Inferior parietal cortex (tissue), 1 donor: ENCODE measurements at regions not wholly inside any gene's neighbourhood (a gene's known extent, or its start where the extent isn't known, plus 50 kb on each side); places are given as distances from the start of the nearest gene placed in this dataset.
A peak's percentile ranks its signal among the peaks of the same experiment; 100 is the strongest.
"Not testable (repeated sequence)": the region's sequence is repeated elsewhere in the genome, so short reads cannot be mapped to it uniquely, and the experiment has no call there.

ENCODE experiments used
- DNase-seq: peaks from one replicate; pipeline ENCODE4 v3.0.0-alpha.2; 2016; ENCODE audit errors: extremely low spot score

DNA sequence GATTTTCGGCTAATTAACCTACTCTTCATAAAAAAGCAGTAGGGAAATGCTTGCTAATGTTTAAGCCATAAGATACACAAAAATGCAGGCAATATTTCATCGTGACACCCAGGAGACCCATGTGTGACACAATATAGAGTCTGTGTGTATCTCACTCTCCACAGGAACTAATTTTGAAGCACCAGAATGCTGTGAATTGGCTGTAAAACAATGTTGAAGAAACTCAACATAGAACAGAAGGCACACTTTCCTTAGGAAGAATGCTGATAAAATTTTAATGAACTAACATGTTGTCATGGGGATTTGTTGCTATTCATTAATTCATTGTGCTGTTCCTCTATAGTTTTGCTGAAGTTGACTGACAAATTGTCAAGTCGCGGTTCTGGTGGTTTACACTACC is 249.4 kb upstream of the TFAP2D start:
- DNase-seq, result no peak

DNA sequence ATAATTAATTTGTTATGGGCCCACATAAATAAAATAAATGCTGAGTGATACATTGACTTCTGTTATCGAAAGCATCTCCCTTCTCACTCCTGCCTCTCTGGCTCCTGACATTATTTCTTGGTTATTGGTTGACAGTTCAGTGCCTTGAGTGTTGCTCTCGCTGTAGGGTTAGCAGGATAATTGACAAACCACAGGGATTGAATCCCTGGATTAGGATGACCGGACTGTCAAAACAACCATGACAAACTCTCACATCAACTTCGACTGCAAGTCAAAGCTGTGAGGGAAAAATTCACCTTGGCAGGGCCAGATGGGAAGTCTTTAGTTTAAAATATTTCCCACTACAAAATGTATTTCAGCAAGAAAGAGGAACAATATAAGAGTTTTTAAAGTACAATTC is 245.4 kb upstream of the TFAP2D start:
- no peak for DNase-seq

DNA sequence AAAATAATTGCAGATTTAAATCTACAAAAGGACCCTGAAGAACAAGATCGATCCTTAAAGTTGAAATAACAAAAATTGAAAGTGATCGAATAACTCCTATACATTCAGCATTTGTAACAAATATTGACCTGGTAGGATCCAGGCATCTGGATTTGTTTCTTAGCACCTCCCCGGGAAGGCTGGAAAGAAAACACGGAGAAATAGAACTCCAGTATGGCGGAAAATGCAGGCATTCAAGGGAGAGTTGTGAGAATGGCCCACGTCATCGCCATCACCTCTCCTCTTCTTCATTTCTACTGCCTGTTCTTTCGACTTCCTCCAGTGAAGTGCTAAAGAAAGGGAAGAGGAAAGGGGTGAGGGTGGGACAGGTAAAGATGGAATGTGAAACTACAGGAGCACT is 242.3 kb upstream of the TFAP2D start:
- DNase-seq, result no peak

DNA sequence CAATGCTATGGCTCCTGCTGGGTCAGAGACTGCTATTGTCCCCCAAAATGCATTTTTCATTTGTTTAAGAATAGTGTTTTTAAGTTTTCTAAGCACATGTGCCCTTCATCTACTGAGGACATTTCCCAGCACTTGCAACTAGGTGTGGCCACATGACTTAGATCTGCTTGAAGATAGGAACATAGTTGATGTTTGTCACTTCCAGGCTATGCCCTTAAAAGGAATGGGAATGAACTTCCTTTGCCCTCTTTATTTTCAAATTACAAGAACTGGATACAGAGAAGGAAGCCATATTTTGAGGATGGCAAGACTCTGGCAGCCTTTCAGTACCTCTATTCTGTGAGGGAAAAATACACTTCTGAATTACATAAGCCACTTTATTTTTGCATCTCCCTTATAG is 203.0 kb upstream of the TFAP2D start:
- no peak for DNase-seq

DNA sequence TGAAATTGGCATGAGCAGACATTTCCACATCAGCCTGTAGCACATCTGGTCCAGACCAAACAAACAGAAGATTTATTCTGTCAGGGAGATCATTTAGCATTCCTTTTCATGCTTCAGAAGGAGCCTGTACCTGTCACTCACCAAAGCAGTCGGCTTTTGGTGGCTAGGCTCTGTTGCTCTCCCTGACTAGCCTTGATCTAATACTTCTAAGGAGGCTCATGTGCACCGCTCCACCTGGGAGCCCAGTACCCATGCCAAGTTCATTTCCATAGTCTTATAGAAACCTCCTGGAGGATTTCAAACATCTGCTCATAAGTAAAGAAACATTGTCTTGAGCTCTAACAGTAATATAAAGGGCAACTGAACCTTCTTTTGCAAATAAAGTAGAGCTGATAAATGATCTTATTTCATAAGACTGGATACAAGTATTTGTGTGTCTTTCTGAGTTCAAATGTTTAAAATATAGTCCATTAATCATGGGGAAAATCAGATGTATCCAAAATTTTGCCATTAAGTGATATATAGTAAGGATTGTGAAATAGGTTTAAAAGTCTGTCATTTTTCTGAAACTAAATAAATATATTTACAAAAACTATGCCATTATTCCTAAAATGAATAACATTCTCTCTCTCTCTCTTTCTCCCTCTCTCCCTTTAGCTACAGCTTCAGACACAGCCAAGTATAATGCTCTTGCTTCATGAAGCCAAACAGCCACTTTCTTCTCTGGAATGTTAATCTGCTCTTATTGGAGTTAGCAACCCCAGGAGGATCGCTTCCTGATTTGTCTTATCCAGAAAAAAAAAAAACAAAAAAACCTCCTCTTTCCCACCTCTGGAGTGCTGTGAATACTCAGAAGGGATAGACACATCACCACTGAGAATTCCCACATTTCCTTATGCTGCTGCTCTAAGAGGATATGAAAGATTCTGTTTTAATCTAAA is 192.7 kb upstream of the TFAP2D start:
- DNase-seq, result no peak

DNA sequence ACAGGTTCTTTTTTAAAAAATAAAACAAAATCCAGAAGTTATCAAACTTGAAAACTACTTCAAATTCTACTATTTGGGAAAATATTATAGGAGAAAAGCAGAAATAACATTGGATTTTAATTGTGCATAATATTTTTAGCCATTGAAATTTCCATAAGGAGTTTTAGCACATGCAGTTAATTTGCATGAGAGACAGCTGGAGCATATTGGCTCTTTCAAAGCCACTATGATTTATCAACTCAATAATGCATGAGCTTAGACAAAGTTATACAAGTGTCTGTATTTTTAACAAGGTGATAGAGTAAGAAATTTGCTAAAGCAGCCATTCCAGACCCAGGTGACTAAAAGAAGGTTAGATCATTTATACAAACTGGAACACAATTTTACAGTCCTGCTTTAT is 189.0 kb upstream of the TFAP2D start:
- DNase-seq, result no peak

DNA sequence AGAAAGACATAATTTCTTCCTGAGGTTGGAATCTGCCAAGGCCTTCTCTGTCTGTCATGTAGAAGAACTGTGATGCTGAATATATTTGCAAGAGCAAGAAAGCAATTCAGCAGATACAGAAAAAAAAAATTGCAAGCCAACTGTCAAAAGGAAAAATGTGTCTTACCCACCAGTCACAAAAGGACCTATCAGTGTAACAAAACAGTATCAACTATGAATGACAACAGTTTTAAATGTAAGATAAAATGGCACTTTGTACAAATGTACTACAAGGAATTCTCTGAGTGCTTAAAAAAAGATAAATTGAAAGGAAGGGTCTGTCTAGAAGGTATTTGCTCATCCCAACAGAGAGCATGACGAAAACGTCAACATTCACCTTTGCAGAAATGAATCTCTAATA is 185.3 kb upstream of the TFAP2D start:
- no peak for DNase-seq

DNA sequence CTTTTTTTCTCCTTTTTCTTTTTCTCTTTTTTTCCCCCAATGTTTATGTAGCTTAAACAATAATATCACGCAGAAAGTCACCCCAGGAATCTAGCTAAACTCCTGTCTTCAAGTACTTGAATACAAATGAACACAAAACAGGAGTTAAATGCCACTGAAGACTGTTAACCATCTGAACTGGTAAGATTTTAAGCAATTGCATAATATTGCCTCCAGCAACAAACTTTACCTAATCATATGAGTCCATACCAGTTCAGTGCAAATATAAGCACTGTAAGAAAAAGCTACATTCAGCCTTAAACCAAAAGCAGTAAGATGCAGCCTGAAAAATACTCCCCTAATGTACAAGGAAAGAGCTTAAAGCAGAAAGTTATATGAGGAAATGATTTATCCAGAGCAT is 173.9 kb upstream of the TFAP2D start:
- DNase-seq, result no peak

DNA sequence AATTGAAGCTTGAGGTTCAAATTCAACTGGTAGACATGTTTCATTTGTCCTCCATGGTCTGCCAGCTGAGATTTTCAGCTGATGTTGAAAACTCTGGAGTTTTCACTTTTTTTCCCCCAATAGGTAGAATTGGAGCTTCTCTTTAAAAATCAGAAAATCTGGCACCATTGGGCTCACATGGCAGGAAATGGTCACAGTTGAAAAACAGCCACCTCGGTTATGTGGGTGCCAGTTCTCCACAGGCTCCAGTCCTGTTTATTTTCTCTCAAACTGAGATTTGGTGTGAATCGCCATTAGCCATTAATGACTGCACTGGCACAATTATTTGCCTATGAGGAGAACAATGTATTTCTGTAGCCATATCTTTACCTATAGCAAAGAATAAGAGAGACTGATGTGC is 171.4 kb upstream of the TFAP2D start:
- no peak for DNase-seq

DNA sequence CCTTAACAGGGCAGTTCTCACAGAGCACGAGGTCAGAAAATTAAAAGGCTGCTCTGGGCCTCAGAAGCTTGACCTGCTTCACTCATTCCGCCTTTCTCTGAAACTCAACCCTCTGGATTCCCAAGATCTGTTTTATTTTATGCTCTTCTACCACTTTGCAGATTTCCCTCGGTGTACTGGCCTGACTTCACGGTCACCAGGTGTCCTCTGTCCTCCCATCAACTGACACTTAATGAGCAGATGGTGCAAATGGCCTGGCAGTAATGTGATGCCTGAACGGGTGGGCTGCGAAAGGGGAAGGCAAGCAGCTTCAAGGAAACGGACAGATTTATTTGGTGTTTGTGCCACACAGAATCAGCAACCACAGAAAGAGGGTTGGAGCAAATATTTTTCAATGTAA is 169.7 kb upstream of the TFAP2D start:
- DNase-seq, result no peak

DNA sequence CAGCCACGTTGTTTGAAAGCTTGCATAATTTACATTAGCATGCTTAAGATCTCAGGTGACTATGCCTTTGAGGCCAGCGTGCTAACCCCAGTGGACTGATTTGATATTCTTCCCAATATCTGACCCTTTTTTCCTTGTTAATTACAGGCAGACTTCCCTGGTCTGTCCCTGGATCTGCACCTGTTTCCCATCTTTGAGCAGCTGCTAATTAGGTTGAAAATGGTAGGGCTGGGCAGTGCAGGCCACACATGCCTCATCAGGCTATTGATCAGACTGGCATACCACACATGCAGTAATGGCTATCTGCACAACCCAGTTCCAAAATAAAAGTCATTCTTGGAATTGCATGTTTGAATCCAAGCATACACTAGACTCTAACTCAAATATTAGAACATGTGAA is 164.3 kb upstream of the TFAP2D start:
- DNase-seq, result no peak

DNA sequence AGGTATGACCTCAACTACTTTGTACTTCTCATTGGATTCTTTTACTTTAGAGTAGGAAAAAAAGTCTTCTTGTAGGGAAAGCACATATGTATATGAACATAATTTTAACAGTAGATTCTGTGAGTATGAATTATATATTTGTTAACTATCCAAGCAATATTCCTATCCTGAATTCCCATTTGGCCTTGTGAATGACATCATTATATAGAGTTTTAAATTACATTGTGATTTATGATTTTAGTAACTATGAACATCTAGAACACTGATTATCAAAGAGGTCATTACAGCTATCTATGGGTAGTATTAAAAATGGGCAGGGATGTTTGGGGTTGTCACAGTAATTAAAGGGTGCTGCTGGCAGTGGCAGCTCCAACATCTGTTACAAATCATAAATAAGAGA is 163.9 kb upstream of the TFAP2D start:
- DNase-seq, result no peak

DNA sequence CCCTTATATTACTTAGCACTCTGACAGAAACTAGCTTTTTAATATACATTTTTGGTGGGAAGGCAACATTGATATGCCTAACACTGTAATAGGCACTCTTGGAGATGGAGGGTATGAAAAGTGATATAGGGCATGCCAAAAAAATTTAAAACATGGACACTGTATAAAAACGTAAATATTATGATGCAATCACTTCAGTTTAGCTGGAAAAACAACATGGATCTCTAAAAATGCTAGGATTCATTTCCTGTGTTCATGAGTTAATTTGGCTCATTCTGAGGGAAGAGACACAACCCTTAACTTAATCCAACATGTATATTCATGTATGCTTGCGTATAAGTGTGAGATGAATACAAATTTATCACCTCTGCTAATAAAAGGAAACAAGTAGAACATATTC is 157.3 kb upstream of the TFAP2D start:
- DNase-seq, result no peak

DNA sequence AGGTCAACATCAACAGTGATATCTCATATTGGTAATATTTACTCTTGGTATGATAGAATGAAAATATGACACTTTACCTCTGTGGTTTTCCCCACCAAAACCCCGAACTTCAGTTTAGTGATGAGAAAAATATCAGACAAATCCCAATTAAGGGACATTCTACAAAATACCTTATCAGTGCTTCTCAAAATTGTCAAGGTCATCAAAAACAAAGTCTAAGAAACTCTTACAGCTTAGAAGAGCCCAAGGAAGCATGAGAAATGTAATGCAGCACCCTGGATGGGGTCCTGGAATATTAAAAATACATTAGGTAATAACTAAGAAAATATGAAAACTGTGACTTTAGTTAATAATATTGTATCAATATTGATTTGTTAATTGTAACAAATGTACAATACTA is 148.3 kb upstream of the TFAP2D start:
- no peak for DNase-seq

DNA sequence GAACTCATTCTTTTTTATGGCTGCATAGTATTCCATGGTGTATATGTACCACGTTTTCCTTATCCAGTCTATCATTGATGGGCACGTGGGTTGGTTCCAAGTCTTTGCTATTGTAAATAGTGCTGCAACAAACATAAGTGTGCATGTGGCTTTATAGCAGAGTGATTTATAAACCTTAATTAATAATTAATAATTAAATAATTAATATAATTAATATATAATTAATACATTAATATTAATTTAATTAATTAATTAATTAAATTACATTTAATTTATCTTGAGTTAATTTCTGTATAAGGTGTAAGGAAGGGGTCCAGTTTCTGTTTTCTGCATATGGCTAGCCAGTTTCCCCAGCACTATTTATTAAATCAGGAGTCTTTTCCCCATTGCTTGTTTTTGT is 142.1 kb upstream of the TFAP2D start:
- DNase-seq, result not testable (repeated sequence)

DNA sequence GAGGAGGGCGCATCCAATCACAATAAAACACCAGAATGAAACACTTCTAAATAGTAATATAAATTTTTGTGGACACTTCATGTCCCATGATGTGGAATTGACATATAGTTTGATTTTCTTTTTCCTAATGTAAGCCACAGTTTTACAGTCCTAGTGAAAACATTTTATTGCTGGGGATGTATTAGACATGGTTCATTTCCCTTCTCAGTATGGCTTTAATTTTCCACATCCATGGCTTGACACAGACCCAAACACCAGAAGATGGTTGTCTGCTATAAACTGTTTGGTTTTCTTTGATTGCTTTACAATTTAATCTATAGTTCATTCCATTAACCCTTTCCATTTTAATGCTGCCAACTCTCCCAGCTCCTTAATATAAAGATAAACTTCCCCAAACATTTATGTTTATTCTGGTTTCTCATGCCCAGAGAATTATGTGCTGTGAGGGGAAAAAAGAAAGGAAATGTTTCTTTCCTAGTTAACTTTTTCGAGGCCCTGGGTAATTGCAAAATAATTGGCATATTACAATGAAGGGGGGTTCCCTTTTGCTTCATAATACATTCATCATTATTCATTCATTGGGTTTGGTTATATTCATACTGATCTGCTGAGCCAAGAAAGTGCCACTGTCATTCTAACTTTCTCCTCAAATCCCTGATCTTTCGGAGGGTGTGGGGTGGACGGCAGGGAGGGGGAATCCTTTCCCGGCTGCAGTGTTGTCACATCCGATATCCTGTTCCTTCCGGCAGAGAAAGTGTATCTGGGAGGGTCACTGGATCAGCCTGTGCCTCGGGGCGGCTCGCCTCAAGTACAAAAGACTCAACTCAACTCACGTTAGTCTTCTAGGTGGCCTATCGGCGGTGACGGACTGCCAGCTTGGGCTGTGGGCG is 127.6 kb upstream of the TFAP2D start:
- no peak for DNase-seq

DNA sequence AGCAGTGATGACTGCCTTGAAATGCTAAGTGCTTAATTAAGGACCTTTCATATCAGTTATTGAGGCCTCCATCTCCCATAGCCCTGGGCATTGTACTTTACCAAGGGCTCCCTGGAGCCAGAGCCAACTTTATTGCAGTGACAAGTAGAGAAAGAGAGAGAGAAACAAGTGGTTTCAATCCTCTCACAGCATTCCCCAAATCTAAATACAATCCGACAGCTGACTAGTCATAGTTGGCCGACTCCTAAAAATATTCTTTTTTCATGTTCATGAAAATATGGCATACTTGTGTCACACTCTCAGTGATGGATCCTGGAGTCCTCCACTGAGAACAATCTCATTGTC is 127.0 kb upstream of the TFAP2D start:
- no peak for DNase-seq

DNA sequence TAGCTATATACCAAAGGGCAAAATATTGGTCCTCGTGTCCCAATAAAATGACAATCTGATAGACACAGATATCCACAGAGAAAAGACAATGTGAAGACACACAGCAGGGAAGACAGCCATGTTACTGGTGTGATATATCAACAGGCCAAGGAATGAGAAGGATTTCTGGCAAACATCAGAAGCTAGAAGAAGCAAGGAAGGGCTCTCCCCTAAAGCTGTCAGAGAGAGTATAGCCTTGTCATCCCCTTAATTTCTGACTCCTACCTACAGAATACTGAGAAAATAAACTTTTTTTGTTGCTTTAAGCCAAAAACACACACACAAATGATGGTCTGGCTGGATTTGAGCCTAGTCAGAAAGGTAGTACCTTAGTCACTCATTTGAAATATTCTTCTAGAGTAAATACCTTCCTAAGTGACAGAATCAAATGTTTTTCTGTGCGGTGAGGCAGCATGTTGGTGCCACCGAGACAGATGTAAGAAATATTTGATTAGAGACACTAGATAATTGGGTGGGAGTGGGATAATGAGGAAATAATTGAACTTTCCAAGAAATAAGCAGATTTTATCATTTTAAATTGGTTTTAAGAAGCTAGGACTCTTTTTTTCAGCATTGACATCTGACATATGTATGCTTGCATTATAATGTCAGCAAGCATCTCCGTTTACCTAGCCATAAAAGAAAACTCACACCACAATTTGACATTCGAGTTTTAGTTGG is 123.4 kb upstream of the TFAP2D start:
- no peak for DNase-seq

DNA sequence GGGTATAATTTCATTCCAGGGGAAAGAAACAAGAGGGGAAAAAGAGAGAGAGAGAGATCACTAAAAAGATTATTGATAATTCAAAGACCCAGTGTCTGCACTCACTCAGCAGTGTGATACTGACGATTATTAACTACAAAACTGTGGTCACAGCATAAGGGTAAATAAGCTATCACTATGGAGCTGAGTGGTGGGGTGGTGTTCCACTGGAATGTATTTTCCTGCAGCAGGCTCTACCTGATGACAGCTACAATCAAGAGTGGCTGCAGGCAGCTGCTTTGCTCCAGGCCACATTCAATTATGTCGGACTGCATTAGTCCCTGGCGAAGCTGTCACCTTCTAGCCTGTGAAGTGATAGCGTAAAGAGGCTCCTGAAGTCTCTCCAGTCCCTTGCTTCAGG is 122.2 kb upstream of the TFAP2D start:
- DNase-seq, result no peak

DNA sequence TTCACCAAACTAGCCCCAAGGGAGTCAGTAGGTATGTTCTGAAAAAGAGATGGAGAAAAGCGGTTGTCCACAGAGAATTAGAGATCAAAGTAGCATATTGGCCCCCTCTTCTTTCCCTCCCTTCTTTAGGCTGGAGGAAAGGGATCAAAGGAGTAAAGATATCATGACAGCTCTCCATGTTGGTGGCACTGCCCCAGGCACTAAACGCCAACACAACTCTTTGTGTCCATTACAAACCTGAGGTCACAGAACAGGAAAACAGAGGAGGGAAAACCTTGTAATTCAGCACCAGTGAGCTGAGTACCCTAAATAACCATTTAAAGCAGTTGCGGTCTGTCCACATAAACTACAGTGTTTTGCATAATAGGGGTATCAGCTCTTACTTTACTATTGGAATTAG is 113.0 kb upstream of the TFAP2D start:
- DNase-seq, result no peak

DNA sequence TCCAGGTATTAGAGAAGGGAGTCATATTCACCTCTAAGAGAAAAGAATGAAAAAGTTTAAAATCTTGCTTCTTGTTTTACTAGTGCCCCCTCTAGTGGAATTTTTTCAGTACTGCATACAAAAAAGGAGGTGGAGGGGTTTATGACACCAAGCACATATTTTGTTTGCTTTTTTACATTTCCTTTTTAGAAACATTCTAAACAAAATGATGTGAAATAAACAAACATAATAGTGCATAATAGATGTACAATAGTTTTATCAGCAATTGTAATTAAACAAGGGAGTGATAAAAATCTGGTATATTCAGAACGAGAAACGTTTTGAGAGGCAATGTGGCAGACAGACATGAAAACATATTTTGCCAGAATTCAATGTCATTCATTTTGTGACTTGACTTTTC is 111.0 kb upstream of the TFAP2D start:
- peak; percentile 78 for DNase-seq

DNA sequence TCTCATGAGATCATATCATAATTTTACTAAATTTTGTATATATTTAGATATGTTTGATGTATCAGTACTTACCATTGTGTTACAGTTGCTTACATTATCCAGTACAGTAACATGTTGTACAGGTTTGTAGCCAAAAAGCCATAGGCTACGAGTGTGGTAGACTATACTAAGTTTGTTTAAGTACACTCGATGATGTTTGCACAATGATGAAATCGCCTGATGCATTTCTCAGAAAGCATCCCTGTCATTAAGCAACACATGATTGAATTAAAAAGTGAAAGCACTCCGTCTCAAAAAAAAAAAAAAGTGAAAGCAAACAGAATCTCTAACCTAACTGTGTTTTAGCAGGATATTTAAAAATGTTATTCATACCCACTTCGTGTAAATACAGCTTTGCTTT is 104.9 kb upstream of the TFAP2D start:
- DNase-seq, result no peak
